H1 (cell line): ENCODE measurements at regions not wholly inside any gene's neighbourhood (a gene's known extent, or its start where the extent isn't known, plus 50 kb on each side); places are given as distances from the start of the nearest gene placed in this dataset.

Source experiments
- CTCF ChIA-PET: fragments of 300-600 bp; sonication (Branson Sonifier 250); formaldehyde crosslinking; loops from one replicate; lab custom pipeline; 2021; ENCODE audit not compliant: partially characterized antibody; lab: Charles Lee
- POLR2A ChIA-PET: fragments of 300-600 bp; sonication (Branson Sonifier 250); formaldehyde crosslinking; loops from one replicate; lab custom pipeline; 2021; ENCODE audit warnings: inconsistent platforms; ENCODE audit not compliant: partially characterized antibody; lab: Charles Lee
- DNase-seq, 2 experiments: peaks; one replicate each; pipeline versions ENCODE4 v3.0.0 to v3.0.0-alpha.2; 2010 to 2022; ENCODE audit warnings: low spot score in 2 of 2, low read depth in 1 of 2, mixed read lengths in 1 of 2
- FAIRE-seq: peaks from 2 replicates; lab custom pipeline; 2011; peaks lifted over from hg19 to GRCh38; lab: Jason Lieb, UNC
- H2AFZ ChIP-seq: 2 replicates; pipeline ENCODE4 v1.8.1; 2012; ENCODE audit warnings: low read length, inconsistent platforms
- H2AK5ac ChIP-seq: 2 replicates; pipeline ENCODE4 v1.6.1; 2013; ENCODE audit warnings: low read depth, low read length
- H2BK120ac ChIP-seq: replicated peaks from 2 replicates; pipeline ENCODE3; 2013; ENCODE audit warnings: low read depth, low read length, inconsistent platforms
- H2BK12ac ChIP-seq: 2 replicates; pipeline ENCODE4 v1.6.1; 2013; ENCODE audit warnings: low read depth, low read length
- H2BK15ac ChIP-seq: 2 replicates; pipeline ENCODE4 v1.6.1; 2013; ENCODE audit warnings: low read length
- H2BK20ac ChIP-seq: 2 replicates; pipeline ENCODE4 v1.6.1; 2013; ENCODE audit warnings: low read length
- H2BK5ac ChIP-seq: 2 replicates; pipeline ENCODE4 v1.6.1; 2013; ENCODE audit warnings: low read depth, low read length
- H3K14ac ChIP-seq: 2 replicates; pipeline ENCODE4 v1.6.1; 2013; ENCODE audit warnings: inconsistent platforms; ENCODE audit not compliant: insufficient read length
- H3K18ac ChIP-seq: 2 replicates; pipeline ENCODE4 v1.6.1; 2013; ENCODE audit warnings: low read length; ENCODE audit errors: extremely low read depth
- H3K23ac ChIP-seq: 2 replicates; pipeline ENCODE4 v1.6.1; 2013; ENCODE audit warnings: inconsistent platforms; ENCODE audit not compliant: insufficient read length
- H3K23me2 ChIP-seq: 2 replicates; pipeline ENCODE4 v1.6.1; 2013; ENCODE audit warnings: low read depth, low read length
- H3K27ac ChIP-seq: 2 replicates; pipeline ENCODE4 v1.6.1; 2011; ENCODE audit warnings: low read depth, low read length, inconsistent platforms
- H3K27me3 ChIP-seq, 4 experiments: replicated peaks in 1 of 4; 1 replicate in 1 of 4; 2 replicates in 3 of 4; pipeline versions ENCODE4 v1.6.1 to v1.8.1; 2011 to 2013; ENCODE audit warnings: low read length in 3 of 4, mild to moderate bottlenecking in 3 of 4, inconsistent platforms in 2 of 4, mixed read lengths in 2 of 4, moderate library complexity in 1 of 4; ENCODE audit not compliant: control insufficient read depth in 3 of 4, insufficient read depth in 3 of 4; ENCODE audit errors: extremely low read depth in 1 of 4
- H3K36me3 ChIP-seq, 4 experiments: 2 replicates each; pipeline versions ENCODE4 v1.6.1 to v1.8.1; 2011 to 2013; ENCODE audit warnings: mild to moderate bottlenecking in 4 of 4, low read length in 3 of 4, moderate library complexity in 2 of 4, control low read depth in 1 of 4, inconsistent platforms in 1 of 4; ENCODE audit not compliant: insufficient read depth in 4 of 4, control insufficient read depth in 2 of 4
- H3K4ac ChIP-seq: replicated peaks from 2 replicates; pipeline ENCODE3; 2013; ENCODE audit warnings: low read length, low read depth, mixed read lengths, inconsistent platforms; ENCODE audit not compliant: insufficient read length
- H3K4me1 ChIP-seq, 4 experiments: replicated peaks in 1 of 4; 1 replicate in 1 of 4; 2 replicates in 3 of 4; pipeline versions ENCODE4 v1.6.1 to v1.8.1; 2011 to 2013; ENCODE audit warnings: low read length in 3 of 4, inconsistent platforms in 2 of 4, mixed read lengths in 1 of 4; ENCODE audit not compliant: insufficient read depth in 4 of 4, control insufficient read depth in 3 of 4
- H3K4me2 ChIP-seq, 2 experiments: 2 replicates each; pipeline versions ENCODE4 v1.6.1 to v1.8.1; 2011 to 2013; ENCODE audit warnings: low read depth in 2 of 2, low read length in 2 of 2, control low read depth in 1 of 2, inconsistent platforms in 1 of 2, mild to moderate bottlenecking in 1 of 2; ENCODE audit not compliant: insufficient read depth in 1 of 2
- H3K4me3 ChIP-seq, 4 experiments: fragments of 200-600, 300-600 bp in 1 of 4; sonication (generic), shearing (Covaris generic), sonication (Bioruptor Twin) in 1 of 4; 2 replicates each; pipeline versions ENCODE4 v1.5.1 to v1.8.1; 2011 to 2016; ENCODE audit warnings: low read length in 4 of 4, low read depth in 3 of 4, control low read depth in 2 of 4, inconsistent platforms in 2 of 4, mild to moderate bottlenecking in 2 of 4, mixed read lengths in 1 of 4, moderate library complexity in 1 of 4; ENCODE audit not compliant: insufficient read depth in 2 of 4; ENCODE audit errors: extremely low read depth in 1 of 4
- H3K56ac ChIP-seq: replicated peaks from 2 replicates; pipeline ENCODE3; 2013; ENCODE audit warnings: low read depth, mild to moderate bottlenecking, mixed read lengths, low read length, inconsistent platforms; ENCODE audit not compliant: insufficient read length
- H3K79me1 ChIP-seq: 2 replicates; pipeline ENCODE4 v1.6.1; 2013; ENCODE audit warnings: low read depth, low read length, control low read depth
- H3K79me2 ChIP-seq, 2 experiments: 2 replicates each; pipeline versions ENCODE4 v1.6.1 to v1.8.1; 2012 to 2013; ENCODE audit warnings: low read length in 2 of 2, mild to moderate bottlenecking in 2 of 2, inconsistent platforms in 1 of 2; ENCODE audit not compliant: insufficient read depth in 2 of 2, control insufficient read depth in 1 of 2
- H3K9ac ChIP-seq, 4 experiments: replicated peaks in 1 of 4; 1 replicate in 1 of 4; 2 replicates in 3 of 4; pipeline versions ENCODE4 v1.6.1 to v1.8.1; 2011 to 2013; ENCODE audit warnings: low read depth in 3 of 4, low read length in 3 of 4, control low read depth in 2 of 4, mild to moderate bottlenecking in 2 of 4, moderate library complexity in 2 of 4, inconsistent platforms in 1 of 4; ENCODE audit errors: extremely low read depth in 1 of 4
- H3K9me3 ChIP-seq, 2 experiments: 2 replicates each; pipeline versions ENCODE4 v1.6.1 to v1.8.1; 2012 to 2013; ENCODE audit warnings: mild to moderate bottlenecking in 2 of 2, moderate library complexity in 2 of 2, control low read depth in 1 of 2, inconsistent platforms in 1 of 2, low read depth in 1 of 2, low read length in 1 of 2, mixed read lengths in 1 of 2; ENCODE audit not compliant: insufficient read depth in 2 of 2
- H4K20me1 ChIP-seq, 2 experiments: replicated peaks in 1 of 2; 2 replicates each; pipeline versions ENCODE3 to v1.8.1; 2011 to 2013; ENCODE audit warnings: inconsistent platforms in 2 of 2, low read length in 2 of 2, mild to moderate bottlenecking in 1 of 2; ENCODE audit not compliant: insufficient read depth in 2 of 2, control insufficient read depth in 1 of 2
- H4K5ac ChIP-seq: 2 replicates; pipeline ENCODE4 v1.6.1; 2013; ENCODE audit warnings: low read length, low read depth, mixed read lengths, inconsistent platforms; ENCODE audit not compliant: insufficient read length
- H4K8ac ChIP-seq: 2 replicates; pipeline ENCODE4 v1.8.0; 2013; ENCODE audit warnings: mild to moderate bottlenecking, moderate library complexity, low read length, inconsistent platforms; ENCODE audit not compliant: insufficient read depth; ENCODE audit errors: extremely low read depth
- H4K91ac ChIP-seq: replicated peaks from 2 replicates; pipeline ENCODE3; 2013; ENCODE audit warnings: low read length, mixed read lengths, inconsistent platforms; ENCODE audit not compliant: insufficient read length
- BCL11A ChIP-seq, 2 experiments: IDR thresholded peaks; one replicate each; pipeline ENCODE4 v1.6.1; 2011; ENCODE audit warnings: low read depth in 2 of 2, low read length in 2 of 2, mild to moderate bottlenecking in 2 of 2
- CBX5 ChIP-seq: fragments of 300-800, 300-1000 bp; sonication (generic); IDR thresholded peaks from 2 replicates; pipeline ENCODE4 v1.7.1; 2016; ENCODE audit warnings: antibody characterized with exemption, low read length, low read depth
- CHD2 ChIP-seq: IDR thresholded peaks from 2 replicates; pipeline ENCODE4 v1.6.1; 2012; ENCODE audit warnings: low read length, improper control_type of control experiment
- CTCF ChIP-seq, 3 experiments: IDR thresholded peaks; 1 replicate in 2 of 3; 2 replicates in 1 of 3; pipeline versions ENCODE4 v1.5.1 to v1.6.1; 2011; ENCODE audit warnings: low read length in 3 of 3, mild to moderate bottlenecking in 3 of 3, inconsistent platforms in 2 of 3, low read depth in 1 of 3, moderate library complexity in 1 of 3; ENCODE audit not compliant: insufficient read depth in 1 of 3; ENCODE audit errors: control extremely low read depth in 1 of 3
- JUND ChIP-seq: IDR thresholded peaks from 2 replicates; pipeline ENCODE4 v1.6.1; 2011; ENCODE audit warnings: mild to moderate bottlenecking, improper control_type of control experiment, low read length
- KDM5A ChIP-seq: fragments of 200-600 bp; IDR thresholded peaks from 2 replicates; pipeline ENCODE4 v1.7.1; 2012; ENCODE audit warnings: mild to moderate bottlenecking, low read length, inconsistent platforms, mixed read lengths
- POLR2AphosphoS5 ChIP-seq: IDR thresholded peaks from 2 replicates; pipeline ENCODE4 v1.6.1; 2011; ENCODE audit warnings: low read depth, low read length
- RAD21 ChIP-seq, 2 experiments: IDR thresholded peaks in 1 of 2; conservative IDR thresholded peaks in 1 of 2; 2 replicates each; pipeline ENCODE4 v1.6.1; 2011; ENCODE audit warnings: low read depth in 2 of 2, low read length in 2 of 2, improper control_type of control experiment in 1 of 2, inconsistent platforms in 1 of 2, mild to moderate bottlenecking in 1 of 2, moderate library complexity in 1 of 2
- RFX5 ChIP-seq: IDR thresholded peaks from 2 replicates; pipeline ENCODE4 v1.6.1; 2011; ENCODE audit warnings: low read depth, low read length, improper control_type of control experiment, borderline replicate concordance
- SP4 ChIP-seq: IDR thresholded peaks from 2 replicates; pipeline ENCODE4 v1.6.1; 2012; ENCODE audit warnings: low read length, inconsistent platforms
- TAF7 ChIP-seq: optimal IDR thresholded peaks from 2 replicates; pipeline ENCODE3; 2011; ENCODE audit warnings: low read depth, mild to moderate bottlenecking, inconsistent platforms, low read length, moderate library complexity, borderline replicate concordance
- TBP ChIP-seq: IDR thresholded peaks from 2 replicates; pipeline ENCODE4 v1.6.1; 2011; ENCODE audit warnings: low read depth, low read length, improper control_type of control experiment
- ZNF274 ChIP-seq: IDR thresholded peaks from 2 replicates; pipeline ENCODE4 v1.7.0; 2012; ENCODE audit warnings: low read length, borderline replicate concordance; ENCODE audit errors: extremely low read depth
- WGBS, 2 experiments: shearing (Covaris generic) in 1 of 2; methylation state at CpG; one replicate each; pipeline versions ENCODE4 v1.1.6 to v1.1.7; 2013 to 2015; ENCODE audit warnings: low lambda C conversion rate in 2 of 2, mixed read lengths in 2 of 2, inconsistent platforms in 1 of 2, low coverage in 1 of 2, missing lambda C conversion rate in 1 of 2; ENCODE audit not compliant: insufficient replicate concordance in 2 of 2, insufficient coverage in 1 of 2, insufficient read length in 1 of 2; ENCODE audit errors: extremely low coverage in 1 of 2, missing lambda C conversion rate in 1 of 2; 5-methylcytosine and 5-hydroxymethylcytosine counted together

GRCh38 chr6:22219925-22220324 is 76.9 kb downstream of the PRL start:
- Histone ChIP-seq H3K36me3 (no peaks in the 10 kb centered on the region), H3K14ac (no peak overlapping the region), H3K27me3 (no peaks in the 10 kb centered on the region), H2BK5ac (no peak overlapping the region; the same call in 1 of the 2 replicates), H3K23me2 (no peaks in the 10 kb centered on the region; the same call in 1 of the 2 replicates), H2BK20ac (no peak overlapping the region), H2AK5ac (no peak overlapping the region), H3K4me3 (no peak overlapping the region), H2BK12ac (no peak overlapping the region), H3K79me1 (no peaks in the 10 kb centered on the region; the same call in 1 of the 2 replicates), H3K4ac (no peak overlapping the region), H3K23ac (no peak overlapping the region), H2BK120ac (no peak overlapping the region), H4K20me1 (no peaks in the 10 kb centered on the region), H2BK15ac (no peak overlapping the region), H4K8ac (no peak overlapping the region), H4K5ac (no peak overlapping the region), H3K18ac (no peak overlapping the region), H3K4me2 (no peak overlapping the region), H2AFZ (no peak overlapping the region), H3K9ac (no peak overlapping the region), H3K27ac (no peak overlapping the region), H3K56ac (no peak overlapping the region), H4K91ac (no peak overlapping the region), H3K9me3 (no peaks in the 10 kb centered on the region), H3K79me2 (peaks cover 0 to 4% of the 10 kb centered on the region in 2 experiments; a peak in 1 of 4 replicates), H3K4me1 (peaks cover 2 to 17% (median 4%) of the 10 kb centered on the region in 4 experiments; a peak in 5 of 7 replicates)
- ChIA-PET POLR2A (interaction anchor here (0.6 kb wide), 1 partner anchor 260 kb away, joined by 3 read pairs; no protein-coding TSS in a partner anchor), CTCF (no interaction called here)
- no peak for DNase-seq
- WGBS, 2 experiments: 85% methylated on average over 6 of the region's 6 CpGs; no CpG with 5 or more reads in 1 of the 2 experiments
- no peak for FAIRE-seq
- TF ChIP-seq CHD2: no peak
- TF ChIP-seq CTCF (IDR thresholded peaks at IDR 0.05; ENCODE audit: control extremely low read depth in 1 of 3, insufficient read depth in 1 of 3, low read depth in 1 of 3, low read length in 3 of 3): no peak
- TF ChIP-seq POLR2AphosphoS5: no peak
- TF ChIP-seq RAD21 (IDR thresholded peaks at IDR 0.05 in 1 of 2, conservative IDR thresholded peaks at IDR 0.05 in 1 of 2; ENCODE audit: low read depth in 2 of 2, low read length in 2 of 2): no peak
- no peak for TF ChIP-seq SP4
- TF ChIP-seq RFX5: no peak
- TF ChIP-seq TAF7: no peak
- TF ChIP-seq TBP: no peak
- no peak for TF ChIP-seq BCL11A (IDR thresholded peaks at IDR 0.05; ENCODE audit: low read depth in 2 of 2, low read length in 2 of 2)
- no peak for TF ChIP-seq CBX5
- TF ChIP-seq KDM5A: no peak
- no peak for TF ChIP-seq JUND
- no peak for TF ChIP-seq ZNF274
